ENCODE measurements at regions not wholly inside any gene's neighbourhood (a gene's known extent, or its start where the extent isn't known, plus 50 kb on each side); places are given as distances from the start of the nearest gene placed in this dataset.

GRCh38 chr5:102690910-102691309 lies 64.2 kb upstream of the PAM start:
- H3K4me3 ChIP-seq (ENCODE audit: control insufficient read depth, low read depth, low read length), result no peak overlapping the region
- DNase-seq (ENCODE audit: low read depth), result no peak
- TF ChIP-seq, protein P1, sequence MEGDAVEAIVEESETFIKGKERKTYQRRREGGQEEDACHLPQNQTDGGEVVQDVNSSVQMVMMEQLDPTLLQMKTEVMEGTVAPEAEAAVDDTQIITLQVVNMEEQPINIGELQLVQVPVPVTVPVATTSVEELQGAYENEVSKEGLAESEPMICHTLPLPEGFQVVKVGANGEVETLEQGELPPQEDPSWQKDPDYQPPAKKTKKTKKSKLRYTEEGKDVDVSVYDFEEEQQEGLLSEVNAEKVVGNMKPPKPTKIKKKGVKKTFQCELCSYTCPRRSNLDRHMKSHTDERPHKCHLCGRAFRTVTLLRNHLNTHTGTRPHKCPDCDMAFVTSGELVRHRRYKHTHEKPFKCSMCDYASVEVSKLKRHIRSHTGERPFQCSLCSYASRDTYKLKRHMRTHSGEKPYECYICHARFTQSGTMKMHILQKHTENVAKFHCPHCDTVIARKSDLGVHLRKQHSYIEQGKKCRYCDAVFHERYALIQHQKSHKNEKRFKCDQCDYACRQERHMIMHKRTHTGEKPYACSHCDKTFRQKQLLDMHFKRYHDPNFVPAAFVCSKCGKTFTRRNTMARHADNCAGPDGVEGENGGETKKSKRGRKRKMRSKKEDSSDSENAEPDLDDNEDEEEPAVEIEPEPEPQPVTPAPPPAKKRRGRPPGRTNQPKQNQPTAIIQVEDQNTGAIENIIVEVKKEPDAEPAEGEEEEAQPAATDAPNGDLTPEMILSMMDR (conservative IDR thresholded peaks at IDR 0.05; ENCODE audit: control insufficient read depth, insufficient read depth, low read depth, low read length), result no peak

DNA sequence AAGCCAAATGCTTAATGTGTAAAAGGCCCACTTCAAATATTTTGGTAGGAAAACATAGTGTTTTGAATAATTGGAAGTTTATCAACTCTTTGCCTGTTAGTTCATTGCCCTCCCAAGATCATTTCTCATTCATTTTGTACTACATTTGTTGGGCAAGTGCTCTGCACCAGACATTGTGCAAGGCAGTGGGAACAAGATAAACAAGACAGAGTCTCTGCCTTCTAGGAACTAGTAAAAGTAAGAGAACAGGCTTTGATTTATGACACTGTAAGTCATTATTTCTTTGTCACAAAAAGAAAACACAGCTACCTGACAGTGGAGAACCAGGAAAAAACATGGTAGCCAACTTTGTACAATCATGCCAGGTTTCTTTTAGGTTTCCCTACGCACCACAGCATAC lies 63.7 kb upstream of the PAM start:
- H3K4me3 ChIP-seq (ENCODE audit: control insufficient read depth, low read depth, low read length), result no peak overlapping the region
- DNase-seq (ENCODE audit: low read depth), result no peak
- TF ChIP-seq, protein P1 (conservative IDR thresholded peaks at IDR 0.05; ENCODE audit: control insufficient read depth, insufficient read depth, low read depth, low read length), result no peak

DNA sequence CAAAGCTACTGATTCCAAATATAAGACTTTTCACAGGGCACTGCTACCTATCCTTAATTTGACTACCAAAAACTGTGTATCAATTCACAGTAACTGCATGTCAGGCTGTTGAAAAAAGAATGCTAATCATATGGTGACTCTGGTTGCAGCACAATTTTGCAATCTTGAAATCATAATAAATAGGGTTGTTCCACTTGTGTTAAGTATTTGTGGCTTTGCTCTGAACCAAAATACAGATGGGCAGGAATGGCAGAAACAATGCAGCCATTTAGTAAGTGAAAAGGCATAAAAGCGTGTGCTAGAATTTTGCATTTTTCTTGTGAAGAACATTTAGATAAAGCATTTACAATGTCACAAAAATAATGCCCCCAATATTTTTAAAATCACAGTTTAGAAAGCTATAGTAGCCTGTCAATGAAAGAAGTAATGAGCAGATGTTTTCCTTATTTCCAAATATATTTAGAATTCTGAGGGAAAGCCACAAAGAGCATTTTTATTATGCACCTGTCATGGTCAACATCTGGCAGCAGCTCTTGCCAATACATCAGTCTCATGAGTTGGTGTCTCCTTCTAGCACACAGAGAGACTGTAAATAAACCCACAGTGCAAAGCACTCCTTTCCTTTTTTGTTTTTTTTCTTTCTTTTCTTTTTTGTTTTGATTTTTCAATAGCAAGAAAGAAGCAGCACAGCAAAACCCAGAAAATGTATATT lies 54.8 kb upstream of the PAM start:
- DNase-seq (ENCODE audit: low read depth), result no peak
- TF ChIP-seq, protein P1 (conservative IDR thresholded peaks at IDR 0.05; ENCODE audit: control insufficient read depth, insufficient read depth, low read depth, low read length), result no peak
- H3K4me3 ChIP-seq (ENCODE audit: control insufficient read depth, low read depth, low read length), result no peak overlapping the region

- DNase-seq (ENCODE audit: low read depth), result no peak
- no peak overlapping the region for H3K4me3 ChIP-seq (ENCODE audit: control insufficient read depth, low read depth, low read length)
- TF ChIP-seq, protein P1 (conservative IDR thresholded peaks at IDR 0.05; ENCODE audit: control insufficient read depth, insufficient read depth, low read depth, low read length), result no peak
These were observed 54.2 kb upstream of the PAM start for GRCh38 chr5:102700916-102701315.

DNA sequence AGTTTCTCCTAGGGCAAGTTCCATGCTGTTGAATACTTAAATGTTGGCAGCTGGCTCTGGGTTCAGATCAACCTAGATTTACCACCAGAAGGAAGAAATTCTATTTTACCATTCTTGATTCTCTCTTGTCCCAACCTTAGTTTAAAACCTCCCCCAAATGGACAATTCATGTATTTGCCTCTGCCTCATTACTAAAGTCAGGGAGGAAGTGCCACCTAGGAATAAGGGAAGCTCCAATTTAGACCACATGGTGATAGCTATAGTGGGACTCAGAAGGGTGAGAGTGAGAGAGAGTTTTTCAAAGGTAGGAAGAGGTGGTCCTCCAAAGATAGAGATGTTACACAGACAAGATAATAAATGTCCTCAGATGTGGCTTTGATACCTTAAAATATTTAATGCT lies 53.4 kb upstream of the PAM start:
- TF ChIP-seq, protein P1 (conservative IDR thresholded peaks at IDR 0.05; ENCODE audit: control insufficient read depth, insufficient read depth, low read depth, low read length), result no peak

More for the DNA sequence above, 53.4 kb upstream of the PAM start:
- no peak for DNase-seq (ENCODE audit: low read depth)
- no peak overlapping the region for H3K4me3 ChIP-seq (ENCODE audit: control insufficient read depth, low read depth, low read length)
